ENCODE measurements at regions not wholly inside any gene's neighbourhood (a gene's known extent, or its start where the extent isn't known, plus 50 kb on each side); places are given as distances from the start of the nearest gene placed in this dataset.

DNA sequence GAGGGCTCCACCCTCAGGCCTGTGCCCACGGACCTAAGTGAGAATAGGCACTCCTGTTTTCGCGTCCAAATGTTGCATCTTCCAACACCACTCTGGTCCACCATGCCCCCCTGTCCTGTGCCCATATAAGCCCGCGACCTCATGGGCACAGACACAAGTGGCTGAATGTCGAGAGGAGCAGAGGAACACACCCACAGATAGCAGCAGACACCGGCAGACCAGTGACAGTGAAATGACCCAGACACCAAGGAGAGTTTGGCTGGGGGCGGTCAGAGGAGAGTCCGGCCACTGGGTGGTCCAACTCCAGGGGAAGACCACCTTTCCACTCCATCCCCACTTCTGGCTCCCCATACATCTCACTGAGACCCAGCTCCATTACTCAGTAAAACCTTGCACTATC is 161.4 kb upstream of the DAB2 start:
- intact Hi-C loops (cut with DNase I): loop anchor here (10.0 kb wide), 2 partner anchors 1149 to 1289 kb away; no protein-coding TSS in a partner anchor
- Histone ChIP-seq H3K4me1 (ENCODE audit: control insufficient read depth in 1 of 2, insufficient read depth in 2 of 2, low read length in 2 of 2) (no peaks in the 10 kb centered on the region), H3K4me3 (ENCODE audit: low read length in 2 of 2) (no peak overlapping the region), H3K27ac (ENCODE audit: low read depth in 1 of 2, low read length in 2 of 2) (no peak overlapping the region), H3K36me3 (ENCODE audit: control insufficient read depth in 1 of 2, insufficient read depth in 2 of 2, low read length in 1 of 2) (no peaks in the 10 kb centered on the region), H3K27me3 (ENCODE audit: control insufficient read depth in 1 of 2, insufficient read depth in 2 of 2, low read length in 1 of 2) (no peaks in the 10 kb centered on the region), H3K9me3 (ENCODE audit: control insufficient read depth, low read length) (no peaks in the 10 kb centered on the region)
- WGBS, 2 donors: 94 to 98% methylated on average over 9 of the region's 9 CpGs
- DNase-seq (no peak), ATAC-seq (ENCODE audit: low FRiP score) (no peak)

DNA sequence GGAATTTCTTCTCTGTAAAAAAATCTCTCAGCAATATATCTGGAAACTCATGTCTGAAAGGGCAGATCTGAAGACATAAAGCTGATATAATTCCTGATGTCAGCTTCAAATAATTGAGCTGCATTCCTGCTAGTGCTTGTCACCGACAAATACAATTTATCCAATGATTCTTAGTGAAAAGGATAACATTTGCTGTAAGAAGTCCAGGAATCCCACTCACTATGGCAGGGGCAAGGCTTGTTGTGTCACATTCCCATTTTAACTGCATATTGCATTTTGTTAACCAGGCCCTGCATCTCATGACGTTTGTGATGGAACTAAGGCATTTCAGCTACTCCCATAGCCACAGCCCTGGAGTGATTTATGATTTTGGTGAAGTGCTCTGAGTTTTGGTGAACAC is 160.1 kb upstream of the DAB2 start:
- no peaks in the 10 kb centered on the region for H3K9me3 ChIP-seq (ENCODE audit: control insufficient read depth, low read length)
- no peak for ATAC-seq (ENCODE audit: low FRiP score)
- 18 to 34% methylated on average over 2 of the region's 2 CpGs for WGBS, 2 donors
- no peak for DNase-seq
- H3K27me3 ChIP-seq (ENCODE audit: control insufficient read depth in 1 of 2, insufficient read depth in 2 of 2, low read length in 1 of 2): no peaks in the 10 kb centered on the region
- H3K27ac ChIP-seq (ENCODE audit: low read depth in 1 of 2, low read length in 2 of 2): no peak overlapping the region
- H3K36me3 ChIP-seq (ENCODE audit: control insufficient read depth in 1 of 2, insufficient read depth in 2 of 2, low read length in 1 of 2): no peaks in the 10 kb centered on the region
- H3K4me3 ChIP-seq (ENCODE audit: low read length in 2 of 2): no peak overlapping the region
- intact Hi-C loops (cut with DNase I): loop anchor here (5.0 to 10.0 kb wide), 3 partner anchors 1102 to 1290 kb away; no protein-coding TSS in a partner anchor
- no peaks in the 10 kb centered on the region for H3K4me1 ChIP-seq (ENCODE audit: control insufficient read depth in 1 of 2, insufficient read depth in 2 of 2, low read length in 2 of 2)

DNA sequence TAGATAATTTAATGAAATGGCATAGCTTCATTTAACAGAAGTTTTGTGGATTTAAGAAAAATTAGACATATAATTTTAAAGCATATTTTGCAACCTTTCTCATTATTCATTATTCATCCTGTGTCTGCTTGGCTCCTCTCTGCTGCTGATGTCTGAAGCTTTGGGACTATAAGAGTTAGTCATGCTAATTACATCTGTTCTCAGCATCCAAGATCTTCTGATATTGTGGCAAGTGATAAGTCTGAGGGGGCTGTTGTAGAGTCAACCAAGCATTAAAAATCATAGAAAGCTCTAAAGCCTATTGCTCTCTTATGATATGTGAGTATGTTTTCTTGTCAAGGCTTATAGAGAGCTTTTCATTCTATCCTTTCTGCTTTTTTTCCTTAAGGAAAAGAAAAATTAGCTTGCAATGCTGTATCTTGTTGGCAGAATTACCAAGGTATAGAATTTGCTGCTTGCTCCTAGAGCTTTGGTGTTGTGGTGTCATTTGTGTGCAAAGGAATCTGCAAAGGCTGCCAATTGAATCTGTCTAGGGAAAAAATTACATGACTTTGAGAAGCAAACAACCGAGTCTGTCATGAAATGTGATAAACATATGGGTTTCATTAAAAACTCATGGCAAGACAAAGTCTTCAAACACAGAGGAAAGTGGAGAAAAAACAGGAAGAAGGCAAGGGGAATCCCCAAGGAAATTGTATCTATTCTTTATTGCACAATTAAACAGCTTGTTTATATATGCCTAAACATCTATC is 156.1 kb upstream of the DAB2 start:
- 4 to 11% methylated on average over 1 of the region's 1 CpG for WGBS, 2 donors
- no peaks in the 10 kb centered on the region for H3K4me1 ChIP-seq (ENCODE audit: control insufficient read depth in 1 of 2, insufficient read depth in 2 of 2, low read length in 2 of 2)
- intact Hi-C loops (cut with DNase I): loop anchor here (5.0 to 10.0 kb wide), 3 partner anchors 1106 to 1294 kb away; no protein-coding TSS in a partner anchor
- ATAC-seq (ENCODE audit: low FRiP score) (peak; percentile 73), DNase-seq (no peak)
- H3K27me3 ChIP-seq (ENCODE audit: control insufficient read depth in 1 of 2, insufficient read depth in 2 of 2, low read length in 1 of 2): no peaks in the 10 kb centered on the region
- no peak overlapping the region for H3K4me3 ChIP-seq (ENCODE audit: low read length in 2 of 2)
- no peaks in the 10 kb centered on the region for H3K36me3 ChIP-seq (ENCODE audit: control insufficient read depth in 1 of 2, insufficient read depth in 2 of 2, low read length in 1 of 2)
- no peak overlapping the region for H3K27ac ChIP-seq (ENCODE audit: low read depth in 1 of 2, low read length in 2 of 2)
- no peaks in the 10 kb centered on the region for H3K9me3 ChIP-seq (ENCODE audit: control insufficient read depth, low read length)

DNA sequence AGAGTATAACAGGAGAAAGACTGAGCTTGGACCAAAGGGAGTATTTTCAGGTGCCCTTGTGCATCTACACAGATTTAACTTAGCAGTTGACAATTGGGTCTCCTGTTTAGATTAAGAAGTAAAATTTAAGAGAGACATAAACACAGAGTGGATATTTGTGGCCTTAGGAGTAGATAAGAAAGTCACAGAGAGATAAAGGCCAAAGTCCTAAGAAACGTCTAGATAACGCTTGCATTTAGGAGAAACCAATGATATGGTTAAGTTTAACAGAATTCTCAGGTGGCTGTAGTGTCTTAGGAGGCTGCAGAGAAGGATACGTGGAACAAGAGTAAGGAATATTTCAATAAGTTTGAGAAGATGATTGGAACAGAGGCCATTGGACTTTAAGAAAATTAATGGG is 155.0 kb upstream of the DAB2 start:
- H3K36me3 ChIP-seq (ENCODE audit: control insufficient read depth in 1 of 2, insufficient read depth in 2 of 2, low read length in 1 of 2): no peaks in the 10 kb centered on the region
- H3K9me3 ChIP-seq (ENCODE audit: control insufficient read depth, low read length): no peaks in the 10 kb centered on the region
- intact Hi-C loops (cut with DNase I): loop anchor here (5.0 to 10.0 kb wide), 3 partner anchors 1108 to 1295 kb away; no protein-coding TSS in a partner anchor
- 77 to 80% methylated on average over 3 of the region's 3 CpGs for WGBS, 2 donors
- no peak overlapping the region for H3K4me3 ChIP-seq (ENCODE audit: low read length in 2 of 2)
- no peaks in the 10 kb centered on the region for H3K4me1 ChIP-seq (ENCODE audit: control insufficient read depth in 1 of 2, insufficient read depth in 2 of 2, low read length in 2 of 2)
- DNase-seq (no peak), ATAC-seq (ENCODE audit: low FRiP score) (no peak)
- H3K27me3 ChIP-seq (ENCODE audit: control insufficient read depth in 1 of 2, insufficient read depth in 2 of 2, low read length in 1 of 2): no peaks in the 10 kb centered on the region
- H3K27ac ChIP-seq (ENCODE audit: low read depth in 1 of 2, low read length in 2 of 2): no peak overlapping the region

DNA sequence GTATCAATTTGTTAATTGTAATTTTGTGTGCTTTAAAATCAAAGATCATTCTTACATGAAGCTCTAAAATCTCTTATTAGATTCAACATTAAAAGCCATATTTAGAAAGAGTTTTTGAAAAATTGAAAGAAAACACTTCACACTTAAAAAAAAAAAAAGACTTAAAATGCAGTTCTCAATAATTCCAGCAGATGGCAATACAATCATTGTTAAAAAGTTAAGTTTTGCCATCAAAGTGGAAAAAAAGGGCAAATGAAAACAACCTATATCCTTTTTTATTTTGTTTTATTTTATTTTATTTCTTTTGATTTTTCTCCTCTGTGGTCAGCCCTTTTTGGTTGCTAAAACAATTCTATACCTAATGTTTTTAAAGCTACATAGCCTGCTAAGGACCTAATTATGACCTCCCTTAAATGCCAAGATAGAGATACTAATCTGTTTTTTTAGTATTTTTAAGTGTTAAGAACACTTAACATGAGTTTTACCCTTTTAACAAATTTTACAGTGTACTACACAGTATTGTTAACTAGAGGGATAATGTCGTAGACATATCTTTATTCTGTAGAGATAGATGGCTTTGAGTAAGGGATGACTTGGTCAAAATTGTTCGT is 154.2 kb upstream of the DAB2 start:
- 72 to 77% methylated on average over 2 of the region's 2 CpGs for WGBS, 2 donors
- Histone ChIP-seq H3K4me3 (ENCODE audit: low read length in 2 of 2) (no peak overlapping the region), H3K36me3 (ENCODE audit: control insufficient read depth in 1 of 2, insufficient read depth in 2 of 2, low read length in 1 of 2) (no peaks in the 10 kb centered on the region), H3K4me1 (ENCODE audit: control insufficient read depth in 1 of 2, insufficient read depth in 2 of 2, low read length in 2 of 2) (no peaks in the 10 kb centered on the region), H3K27me3 (ENCODE audit: control insufficient read depth in 1 of 2, insufficient read depth in 2 of 2, low read length in 1 of 2) (no peaks in the 10 kb centered on the region), H3K27ac (ENCODE audit: low read depth in 1 of 2, low read length in 2 of 2) (no peak overlapping the region), H3K9me3 (ENCODE audit: control insufficient read depth, low read length) (no peaks in the 10 kb centered on the region)
- DNase-seq (no peak), ATAC-seq (ENCODE audit: low FRiP score) (no peak)
- intact Hi-C loops (cut with DNase I): loop anchor here in 1 of 2 donors (5.0 kb wide), 1 partner anchor 1108 kb away; no protein-coding TSS in a partner anchor

DNA sequence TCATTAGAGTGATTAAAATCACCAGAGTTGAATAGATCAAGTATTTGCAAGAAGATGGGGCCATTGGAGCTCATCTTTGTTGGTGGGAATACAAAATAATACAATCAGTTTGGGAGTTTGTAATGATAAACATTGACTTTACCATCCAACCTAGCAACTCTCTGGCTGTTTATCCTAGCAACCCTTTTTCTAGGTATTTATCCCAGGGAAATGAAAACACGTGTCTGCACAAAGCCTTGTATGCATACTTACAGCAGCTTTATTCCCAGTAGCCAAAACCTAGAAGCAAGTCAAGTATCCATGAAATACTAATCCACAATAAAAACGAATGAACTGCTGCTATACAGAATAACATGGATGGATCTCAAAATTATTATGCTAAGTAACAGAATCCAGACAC is 152.7 kb upstream of the DAB2 start:
- Histone ChIP-seq H3K36me3 (ENCODE audit: control insufficient read depth in 1 of 2, insufficient read depth in 2 of 2, low read length in 1 of 2) (no peaks in the 10 kb centered on the region), H3K27ac (ENCODE audit: low read depth in 1 of 2, low read length in 2 of 2) (no peak overlapping the region), H3K4me1 (ENCODE audit: control insufficient read depth in 1 of 2, insufficient read depth in 2 of 2, low read length in 2 of 2) (no peaks in the 10 kb centered on the region), H3K4me3 (ENCODE audit: low read length in 2 of 2) (no peak overlapping the region), H3K27me3 (ENCODE audit: control insufficient read depth in 1 of 2, insufficient read depth in 2 of 2, low read length in 1 of 2) (no peaks in the 10 kb centered on the region), H3K9me3 (ENCODE audit: control insufficient read depth, low read length) (no peaks in the 10 kb centered on the region)
- no peak for DNase-seq
- 25 to 41% methylated on average over 2 of the region's 2 CpGs for WGBS, 2 donors
- ATAC-seq (ENCODE audit: low FRiP score): no peak
- intact Hi-C loops (cut with DNase I): loop anchor here in 1 of 2 donors (5.0 kb wide), 1 partner anchor 1110 kb away; no protein-coding TSS in a partner anchor

DNA sequence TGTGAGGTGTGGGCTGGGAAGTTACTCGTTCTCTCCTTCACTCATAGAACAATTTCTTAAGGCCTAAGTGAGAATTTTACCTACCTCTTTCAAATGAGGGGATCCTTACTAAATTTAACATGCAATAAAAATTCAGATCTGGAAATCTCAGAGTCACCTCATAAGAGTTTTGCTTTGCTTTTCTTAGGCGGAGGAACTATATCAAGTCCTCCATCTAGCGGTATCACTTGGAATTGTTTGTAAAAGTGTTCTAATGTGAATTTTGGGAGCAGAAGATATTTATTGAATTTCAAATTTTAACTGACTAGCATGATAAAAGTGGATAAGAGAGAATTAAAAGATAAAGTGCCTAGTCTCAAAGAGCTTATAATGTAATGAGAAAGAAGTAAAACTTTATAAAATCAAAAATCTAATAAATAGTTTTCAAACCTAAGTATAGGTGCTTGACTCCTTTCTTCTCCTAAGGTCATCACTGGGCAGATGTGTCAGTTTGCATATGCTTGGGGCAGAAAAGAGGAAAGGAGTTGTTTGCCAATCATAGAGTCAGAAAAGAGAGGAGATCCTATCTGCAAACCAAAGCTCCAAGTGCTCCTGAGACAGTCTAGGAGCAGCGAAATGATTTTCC is 145.7 kb upstream of the DAB2 start:
- H3K9me3 ChIP-seq (ENCODE audit: control insufficient read depth, low read length): no peaks in the 10 kb centered on the region
- no peaks in the 10 kb centered on the region for H3K36me3 ChIP-seq (ENCODE audit: control insufficient read depth in 1 of 2, insufficient read depth in 2 of 2, low read length in 1 of 2)
- DNase-seq: no peak
- no peak overlapping the region for H3K27ac ChIP-seq (ENCODE audit: low read depth in 1 of 2, low read length in 2 of 2)
- H3K4me3 ChIP-seq (ENCODE audit: low read length in 2 of 2): no peak overlapping the region
- H3K27me3 ChIP-seq (ENCODE audit: control insufficient read depth in 1 of 2, insufficient read depth in 2 of 2, low read length in 1 of 2): no peaks in the 10 kb centered on the region
- intact Hi-C loops (cut with DNase I): loop anchor here (2.0 to 5.0 kb wide), 3 partner anchors 193 to 354 kb away; partner anchors contain the start of gene FYB1 (in 1 of the 2)
- H3K4me1 ChIP-seq (ENCODE audit: control insufficient read depth in 1 of 2, insufficient read depth in 2 of 2, low read length in 2 of 2): no peaks in the 10 kb centered on the region
- 26 to 32% methylated on average over 4 of the region's 4 CpGs for WGBS, 2 donors
- ATAC-seq (ENCODE audit: low FRiP score): no peak

DNA sequence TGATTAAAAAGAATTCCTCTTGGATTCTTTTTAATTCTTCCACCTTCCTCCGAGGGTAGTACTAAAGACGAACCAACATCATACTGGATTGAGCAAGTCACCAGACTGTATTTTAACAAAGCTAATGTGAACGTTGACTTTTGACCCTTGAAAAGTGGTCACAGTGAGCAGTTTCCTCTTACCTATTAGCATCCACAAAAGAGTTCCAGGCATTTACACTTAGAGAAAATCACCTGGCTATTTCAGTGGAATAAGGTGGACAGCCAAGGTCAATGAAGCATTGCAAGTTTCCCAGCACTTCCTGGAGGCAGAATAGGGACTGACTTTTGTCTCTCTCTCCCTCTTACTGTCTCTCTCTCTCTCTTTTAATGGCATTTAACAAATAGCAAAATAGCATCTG is 145.1 kb upstream of the DAB2 start:
- 48 to 65% methylated on average over 3 of the region's 3 CpGs for WGBS, 2 donors
- intact Hi-C loops (cut with DNase I): loop anchor here (2.0 to 5.0 kb wide), 3 partner anchors 193 to 353 kb away; partner anchors contain the start of gene FYB1 (in 1 of the 2)
- ATAC-seq (ENCODE audit: low FRiP score) (no peak), DNase-seq (no peak)
- H3K9me3 ChIP-seq (ENCODE audit: control insufficient read depth, low read length): no peaks in the 10 kb centered on the region
- no peak overlapping the region for H3K4me3 ChIP-seq (ENCODE audit: low read length in 2 of 2)
- no peak overlapping the region for H3K27ac ChIP-seq (ENCODE audit: low read depth in 1 of 2, low read length in 2 of 2)
- H3K36me3 ChIP-seq (ENCODE audit: control insufficient read depth in 1 of 2, insufficient read depth in 2 of 2, low read length in 1 of 2): no peaks in the 10 kb centered on the region
- H3K27me3 ChIP-seq (ENCODE audit: control insufficient read depth in 1 of 2, insufficient read depth in 2 of 2, low read length in 1 of 2): no peaks in the 10 kb centered on the region
- H3K4me1 ChIP-seq (ENCODE audit: control insufficient read depth in 1 of 2, insufficient read depth in 2 of 2, low read length in 2 of 2): no peaks in the 10 kb centered on the region

All from aorta (tissue), 5 donors.